ENCODE measurements at regions not wholly inside any gene's neighbourhood (a gene's known extent, or its start where the extent isn't known, plus 50 kb on each side); places are given as distances from the start of the nearest gene placed in this dataset.
"Not testable (repeated sequence)": the region's sequence is repeated elsewhere in the genome, so short reads cannot be mapped to it uniquely, and the experiment has no call there.

GRCh38 chrX:3550871-3551270 lies 162.6 kb downstream of the PRKX start:
- intact Hi-C loops (cut with DNase I), result no loop called here
- DNase-seq, result no peak

DNA sequence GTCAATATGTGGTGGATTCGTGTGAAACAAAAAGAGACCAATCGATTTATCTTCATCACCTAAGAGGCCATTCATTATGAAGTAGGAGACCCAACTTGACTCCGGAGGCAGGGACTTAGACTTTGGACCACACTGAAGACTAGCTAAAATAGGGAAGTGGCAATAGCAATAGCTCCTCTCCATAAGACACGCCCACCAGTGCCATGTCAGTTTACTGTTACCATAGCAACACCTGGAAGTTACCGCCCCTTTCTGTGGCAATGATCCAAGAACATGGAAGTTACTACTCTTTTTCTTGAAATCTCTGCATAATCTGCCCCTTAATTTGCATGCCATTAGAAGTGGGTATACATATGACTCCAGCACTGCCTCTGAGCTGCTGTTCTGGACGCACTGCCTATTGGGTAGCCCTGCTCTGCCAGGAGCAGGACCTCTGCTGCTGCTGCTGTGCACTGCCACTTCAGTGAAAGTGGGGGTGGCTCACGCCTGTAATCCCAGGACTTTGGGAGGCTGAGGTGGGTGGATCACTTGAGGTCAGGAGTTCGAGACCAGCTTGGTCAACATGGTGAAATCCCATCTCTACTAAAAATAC lies 163.2 kb downstream of the PRKX start:
- no peak for DNase-seq
- intact Hi-C loops (cut with DNase I), result no loop called here

GRCh38 chrX:3549411-3549911 lies 164.0 kb downstream of the PRKX start:
- peak in 4 of 42 donors; percentile 2 to 16 (median 10) for DNase-seq
- intact Hi-C loops (cut with DNase I), result no loop called here

DNA sequence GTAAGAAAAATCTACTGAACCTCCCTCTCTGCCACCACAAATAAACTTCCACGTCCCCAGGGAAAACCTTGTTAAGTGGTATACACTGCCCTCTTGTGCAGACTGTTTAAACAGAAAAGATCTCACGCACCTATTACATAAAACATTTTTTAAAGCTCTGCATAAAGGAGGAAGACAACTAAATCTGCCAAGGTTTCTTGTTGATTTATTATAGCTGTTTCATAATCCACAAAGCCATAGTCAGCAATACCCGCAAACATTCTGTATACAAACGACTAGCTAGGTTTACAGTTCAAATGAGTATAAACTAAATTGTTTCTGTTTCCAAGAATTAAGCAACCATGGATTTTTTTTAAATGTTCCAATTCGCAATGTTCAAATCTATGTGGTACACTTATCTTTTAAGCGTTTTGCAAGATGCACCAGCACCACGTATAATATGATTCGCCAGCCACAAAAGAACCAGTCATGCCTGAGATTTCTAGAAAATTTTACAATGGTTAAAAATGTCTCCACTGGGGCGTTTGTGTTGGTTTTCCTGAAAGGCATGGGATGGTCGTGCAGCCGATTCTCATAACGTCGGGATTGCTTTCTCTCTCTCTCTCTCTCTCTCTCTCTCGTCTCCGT lies 164.6 kb downstream of the PRKX start:
- intact Hi-C loops (cut with DNase I), result no loop called here
- DNase-seq, result peak in 1 of 42 donors; percentile 1

DNA sequence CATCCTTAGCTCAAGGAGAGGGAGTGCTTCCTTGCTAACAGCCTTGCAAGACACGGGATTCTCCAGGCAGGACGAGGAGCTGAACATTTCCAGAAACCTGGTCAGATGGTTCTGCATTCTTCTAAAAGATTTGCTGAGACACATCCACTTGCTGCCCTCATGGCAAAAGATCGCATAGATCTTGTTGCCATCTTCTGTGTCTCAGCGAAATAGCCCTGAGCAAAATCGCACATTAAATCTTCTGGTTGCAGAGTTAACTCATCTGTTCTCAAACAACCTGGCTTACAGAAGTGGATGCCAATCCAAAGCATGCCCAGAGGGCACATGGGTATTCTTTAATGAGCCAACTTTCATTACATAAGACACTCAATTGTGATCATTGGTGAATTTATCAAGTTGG lies 167.5 kb downstream of the PRKX start:
- DNase-seq, result no peak
- intact Hi-C loops (cut with DNase I), result no loop called here

GRCh38 chrX:3541336-3541735 lies 172.1 kb downstream of the PRKX start:
- DNase-seq, result no peak
- intact Hi-C loops (cut with DNase I), result no loop called here

DNA sequence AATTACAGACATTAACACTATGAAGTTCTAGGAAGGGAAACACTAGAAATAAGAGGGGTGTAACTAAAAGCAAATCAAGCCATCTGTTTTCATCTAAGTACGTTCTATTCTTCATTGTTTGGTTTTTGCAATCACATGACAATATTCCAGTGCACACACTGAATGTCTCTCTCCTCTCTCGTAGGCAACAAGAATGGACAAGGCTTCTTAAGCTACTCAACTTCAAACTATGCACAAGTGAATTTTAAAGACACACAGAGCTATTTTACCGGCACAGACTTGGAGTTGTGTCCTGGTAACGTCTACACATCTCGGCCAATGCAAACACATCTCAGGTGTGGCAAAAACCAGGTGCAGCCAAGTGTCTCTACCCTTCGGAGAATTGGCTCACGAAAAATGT lies 173.3 kb downstream of the PRKX start:
- intact Hi-C loops (cut with DNase I), result no loop called here
- DNase-seq, result no peak

DNA sequence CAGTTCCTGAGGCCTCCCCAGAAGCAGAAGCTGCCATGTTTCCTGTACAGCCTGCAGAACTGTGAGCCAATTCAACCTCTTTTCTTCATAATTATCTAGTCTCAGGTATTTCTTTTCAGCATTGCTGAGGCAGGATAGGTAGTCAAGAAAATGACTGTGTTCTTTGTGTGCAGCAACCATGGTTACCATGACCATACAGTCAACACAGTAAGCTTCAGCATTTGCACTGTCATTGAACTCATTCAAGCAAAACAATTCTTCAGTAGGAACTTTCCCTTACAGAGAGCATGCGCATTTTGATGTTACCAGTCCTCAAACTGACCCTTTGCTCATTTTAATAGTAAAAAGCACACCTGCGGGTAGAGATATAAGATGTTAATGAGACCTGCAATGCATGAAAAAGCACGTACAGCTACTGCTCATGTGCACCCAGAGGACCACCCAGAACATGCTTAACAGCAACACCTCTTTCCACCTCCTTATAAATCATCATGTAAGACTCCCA lies 180.8 kb downstream of the PRKX start:
- intact Hi-C loops (cut with DNase I), result no loop called here
- DNase-seq, result no peak

DNA sequence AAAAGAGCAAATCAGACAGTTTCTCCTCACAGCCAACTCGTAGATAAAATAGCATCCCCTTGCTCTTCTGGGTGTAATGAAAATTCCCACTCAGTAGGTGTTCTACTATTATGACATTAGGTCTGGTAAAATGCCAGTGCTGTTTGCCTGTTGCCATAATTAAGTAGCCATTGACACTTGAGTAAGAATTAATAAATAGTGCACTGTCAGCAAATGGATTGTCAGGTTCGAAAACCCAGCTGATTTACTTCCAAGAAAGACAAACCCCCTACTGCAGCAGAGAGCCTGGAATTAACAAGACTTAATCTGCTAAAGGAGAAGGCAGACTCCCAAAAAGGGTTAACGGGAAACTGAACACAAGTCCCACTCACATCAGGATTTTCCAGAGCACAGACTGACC lies 182.0 kb downstream of the PRKX start:
- DNase-seq; intact Hi-C loops (cut with DNase I): not testable (repeated sequence)

GRCh38 chrX:3529466-3530010 lies 183.1 kb upstream of the MXRA5 start:
- intact Hi-C loops (cut with DNase I), result no loop called here
- DNase-seq, result no peak

GRCh38 chrX:3527811-3528210 lies 181.4 kb upstream of the MXRA5 start:
- DNase-seq, result no peak
- intact Hi-C loops (cut with DNase I), result no loop called here

GRCh38 chrX:3527166-3527565 lies 180.7 kb upstream of the MXRA5 start:
- DNase-seq, result no peak
- intact Hi-C loops (cut with DNase I), result no loop called here

- no peak for DNase-seq
- intact Hi-C loops (cut with DNase I), result no loop called here
These were observed 180.3 kb upstream of the MXRA5 start for GRCh38 chrX:3526731-3527130.

DNA sequence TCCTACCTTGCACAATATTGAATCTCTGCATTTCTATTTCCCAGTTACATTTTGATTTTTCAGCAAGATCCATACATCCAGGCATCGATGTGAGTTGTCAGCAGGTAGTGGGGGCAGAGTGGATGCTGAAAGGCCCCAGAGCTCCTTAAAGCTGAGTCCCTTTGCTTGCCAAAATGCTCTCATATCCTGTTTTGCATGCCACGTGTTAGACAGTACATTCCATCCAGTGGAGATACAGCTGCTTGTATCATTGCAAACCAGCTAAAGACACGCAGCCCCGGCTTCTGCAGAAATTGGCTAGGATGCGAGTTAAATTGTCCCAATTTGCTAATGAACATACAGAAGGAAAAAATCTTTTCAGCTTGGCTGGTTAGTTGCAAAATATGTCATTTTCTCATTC lies 179.6 kb upstream of the MXRA5 start:
- no peak for DNase-seq
- intact Hi-C loops (cut with DNase I), result no loop called here

DNA sequence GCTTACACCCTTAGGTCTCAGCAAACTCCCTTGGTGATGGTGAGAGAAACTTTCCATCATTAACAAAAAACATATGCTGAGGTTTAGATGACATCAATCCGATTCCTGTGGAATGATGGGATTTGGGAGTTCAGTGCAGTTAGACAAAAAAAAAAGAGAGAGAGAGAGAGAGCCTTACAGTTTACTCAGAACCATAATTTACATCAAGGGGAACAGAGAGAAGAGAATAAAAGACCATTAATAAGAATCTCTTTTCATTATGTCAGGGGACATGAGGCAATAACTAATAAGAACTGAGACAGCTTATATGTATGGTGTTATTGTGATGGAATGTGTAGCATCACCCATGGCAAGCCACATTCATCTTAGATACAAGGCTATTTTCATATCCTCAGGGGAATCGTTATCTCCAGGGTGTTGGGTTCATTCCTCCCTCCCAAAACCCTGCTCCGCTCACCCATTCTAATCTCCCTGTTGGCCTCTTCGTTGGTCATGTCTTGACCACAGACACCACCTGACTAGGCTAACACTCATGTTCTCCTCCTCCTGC lies 175.7 kb upstream of the MXRA5 start:
- intact Hi-C loops (cut with DNase I), result no loop called here
- no peak for DNase-seq

DNA sequence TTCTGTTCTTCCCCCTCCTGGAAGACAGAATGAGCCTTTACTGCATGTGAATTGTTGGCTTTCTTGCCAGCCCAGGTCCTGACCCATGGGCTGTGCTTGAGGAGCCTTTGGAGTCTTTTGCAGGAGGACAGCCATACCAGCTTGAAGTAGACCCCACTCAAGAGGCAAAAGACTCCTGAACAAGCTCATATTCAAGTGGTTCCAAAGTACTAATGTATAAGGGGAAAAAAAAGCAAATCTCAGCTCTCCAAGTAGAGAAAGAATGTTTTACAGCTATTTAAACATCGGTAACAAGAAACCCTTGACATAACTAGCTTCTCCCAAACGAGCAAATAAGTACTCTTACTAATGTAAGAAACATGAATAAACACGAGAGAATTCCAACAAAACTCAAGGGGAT lies 174.9 kb upstream of the MXRA5 start:
- DNase-seq, result no peak
- intact Hi-C loops (cut with DNase I), result no loop called here

GRCh38 chrX:3520982-3521381 lies 174.5 kb upstream of the MXRA5 start:
- intact Hi-C loops (cut with DNase I), result no loop called here
- no peak for DNase-seq

- DNase-seq, result no peak
- intact Hi-C loops (cut with DNase I), result no loop called here
These were observed 174.0 kb upstream of the MXRA5 start for GRCh38 chrX:3520458-3520857.

DNA sequence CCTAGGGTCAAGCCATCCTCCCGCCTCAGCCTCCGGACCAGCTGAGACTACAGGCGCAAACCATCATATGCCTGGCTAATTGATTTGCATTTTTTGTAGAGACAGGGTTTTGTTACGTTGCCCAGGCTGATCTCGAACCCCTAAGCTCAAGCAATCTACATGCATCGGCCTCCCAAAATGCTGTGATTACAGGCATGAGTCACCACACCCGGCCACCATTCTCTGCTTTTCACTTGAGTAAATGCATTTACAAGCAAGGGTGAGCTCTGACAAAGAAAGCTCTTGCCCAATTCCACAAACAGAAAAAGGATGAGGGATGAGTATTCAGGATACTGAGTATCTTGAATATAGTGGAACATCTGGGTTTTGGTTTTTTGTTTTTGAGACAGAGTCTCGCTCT lies 172.9 kb upstream of the MXRA5 start:
- DNase-seq; intact Hi-C loops (cut with DNase I): not testable (repeated sequence)

GRCh38 chrX:3518870-3519269 lies 172.4 kb upstream of the MXRA5 start:
- DNase-seq, result no peak
- intact Hi-C loops (cut with DNase I), result no loop called here

All from head of caudate nucleus (tissue), 42 donors.